ENCODE measurements at regions not wholly inside any gene's neighbourhood (a gene's known extent, or its start where the extent isn't known, plus 50 kb on each side); places are given as distances from the start of the nearest gene placed in this dataset.

- ATAC-seq (ENCODE audit: insufficient read depth, low FRiP score): no peak
- Histone ChIP-seq H3K36me3 (ENCODE audit: control insufficient read depth in 4 of 4, insufficient read depth in 4 of 4, low read length in 4 of 4) (no peaks in the 10 kb centered on the region), H3K9me3 (ENCODE audit: control insufficient read depth in 4 of 4, insufficient read depth in 3 of 4, low read length in 3 of 4) (peaks cover 0 to 4% (median 0%) of the 10 kb centered on the region in 4 donors), H3K27me3 (ENCODE audit: control insufficient read depth in 3 of 3, insufficient read depth in 3 of 3, low read length in 2 of 3) (no peaks in the 10 kb centered on the region), H3K27ac (ENCODE audit: low read depth in 1 of 2, low read length in 1 of 2) (no peak overlapping the region), H3K4me1 (ENCODE audit: control insufficient read depth in 5 of 5, insufficient read depth in 5 of 5, low read length in 5 of 5) (no peaks in the 10 kb centered on the region), H3K9ac (ENCODE audit: insufficient read depth in 1 of 2, low read length in 2 of 2) (no peak overlapping the region), H3K4me3 (no peak overlapping the region)
- TF ChIP-seq CTCF (IDR thresholded peaks at IDR 0.05; ENCODE audit: control extremely low read depth, extremely low read depth): no peak
- DNase-seq: no peak
Observed at GRCh38 chr1:199383793-199384192, 643.7 kb upstream of the NR5A2 start.

GRCh38 chr1:199394856-199395255 lies 632.7 kb upstream of the NR5A2 start:
- Histone ChIP-seq H3K36me3 (ENCODE audit: control insufficient read depth in 4 of 4, insufficient read depth in 4 of 4, low read length in 4 of 4) (no peaks in the 10 kb centered on the region), H3K9ac (ENCODE audit: insufficient read depth in 1 of 2, low read length in 2 of 2) (no peak overlapping the region), H3K27ac (ENCODE audit: low read depth in 1 of 2, low read length in 1 of 2) (no peak overlapping the region), H3K27me3 (ENCODE audit: control insufficient read depth in 3 of 3, insufficient read depth in 3 of 3, low read length in 2 of 3) (no peaks in the 10 kb centered on the region), H3K9me3 (ENCODE audit: control insufficient read depth in 4 of 4, insufficient read depth in 3 of 4, low read length in 3 of 4) (peaks cover 0 to 3% (median 0%) of the 10 kb centered on the region in 4 donors), H3K4me1 (ENCODE audit: control insufficient read depth in 5 of 5, insufficient read depth in 5 of 5, low read length in 5 of 5) (no peaks in the 10 kb centered on the region), H3K4me3 (no peak overlapping the region)
- 92 to 93% methylated on average over 3 of the region's 3 CpGs for WGBS, 2 donors
- DNase-seq: no peak
- ATAC-seq (ENCODE audit: insufficient read depth, low FRiP score): no peak
- no peak for TF ChIP-seq CTCF (IDR thresholded peaks at IDR 0.05; ENCODE audit: control extremely low read depth, extremely low read depth)

GRCh38 chr1:199396456-199396855 lies 631.1 kb upstream of the NR5A2 start:
- Histone ChIP-seq H3K36me3 (ENCODE audit: control insufficient read depth in 4 of 4, insufficient read depth in 4 of 4, low read length in 4 of 4) (no peaks in the 10 kb centered on the region), H3K9ac (ENCODE audit: insufficient read depth in 1 of 2, low read length in 2 of 2) (no peak overlapping the region), H3K27ac (ENCODE audit: low read depth in 1 of 2, low read length in 1 of 2) (no peak overlapping the region), H3K4me1 (ENCODE audit: control insufficient read depth in 5 of 5, insufficient read depth in 5 of 5, low read length in 5 of 5) (no peaks in the 10 kb centered on the region), H3K4me3 (no peak overlapping the region), H3K9me3 (ENCODE audit: control insufficient read depth in 4 of 4, insufficient read depth in 3 of 4, low read length in 3 of 4) (peaks cover 0 to 3% (median 0%) of the 10 kb centered on the region in 4 donors), H3K27me3 (ENCODE audit: control insufficient read depth in 3 of 3, insufficient read depth in 3 of 3, low read length in 2 of 3) (no peaks in the 10 kb centered on the region)
- 55 to 85% methylated on average over 1 of the region's 1 CpG for WGBS, 2 donors
- DNase-seq (no peak), ATAC-seq (ENCODE audit: insufficient read depth, low FRiP score) (no peak)
- TF ChIP-seq CTCF (IDR thresholded peaks at IDR 0.05; ENCODE audit: control extremely low read depth, extremely low read depth): no peak

- no peaks in the 10 kb centered on the region for H3K4me1 ChIP-seq (ENCODE audit: control insufficient read depth in 5 of 5, insufficient read depth in 5 of 5, low read length in 5 of 5)
- no peaks in the 10 kb centered on the region for H3K9me3 ChIP-seq (ENCODE audit: control insufficient read depth in 4 of 4, insufficient read depth in 3 of 4, low read length in 3 of 4)
- no peak overlapping the region for H3K4me3 ChIP-seq
- ATAC-seq (ENCODE audit: insufficient read depth, low FRiP score) (no peak), DNase-seq (no peak)
- H3K36me3 ChIP-seq (ENCODE audit: control insufficient read depth in 4 of 4, insufficient read depth in 4 of 4, low read length in 4 of 4): no peaks in the 10 kb centered on the region
- TF ChIP-seq CTCF (IDR thresholded peaks at IDR 0.05; ENCODE audit: control extremely low read depth, extremely low read depth): no peak
- WGBS, 2 donors: 15 to 52% methylated on average over 3 of the region's 3 CpGs
- H3K27me3 ChIP-seq (ENCODE audit: control insufficient read depth in 3 of 3, insufficient read depth in 3 of 3, low read length in 2 of 3): no peaks in the 10 kb centered on the region
- no peak overlapping the region for H3K27ac ChIP-seq (ENCODE audit: low read depth in 1 of 2, low read length in 1 of 2)
- no peak overlapping the region for H3K9ac ChIP-seq (ENCODE audit: insufficient read depth in 1 of 2, low read length in 2 of 2)
Observed at GRCh38 chr1:199399996-199400724, 627.4 kb upstream of the NR5A2 start.

Data from lung (tissue), 11 donors.